WTC11 (cell line): ENCODE measurements at regions not wholly inside any gene's neighbourhood (a gene's known extent, or its start where the extent isn't known, plus 50 kb on each side); places are given as distances from the start of the nearest gene placed in this dataset.

Experiments used
- ATAC-seq: fragments of 200-7000 bp; cut with Tn5 transposase; 2 replicates; pipeline ENCODE4 v1.10.0; 2021; ENCODE audit warnings: mild to moderate bottlenecking, moderate library complexity
- CTCF ChIA-PET: fragments of 300-600 bp; sonication (Branson Sonifier 250); formaldehyde crosslinking; loops from one replicate; lab custom pipeline; 2021; ENCODE audit warnings: antibody characterized with exemption; lab: Charles Lee
- POLR2A ChIA-PET: fragments of 350-600 bp; sonication (Branson Sonifier 250); formaldehyde crosslinking; loops from one replicate; lab custom pipeline; 2021; ENCODE audit warnings: antibody characterized with exemption; lab: Charles Lee
- DNase-seq: peaks from one replicate; pipeline ENCODE4 v3.0.0; 2021; ENCODE audit warnings: low spot score
- H3K27ac Mint-ChIP-seq: 2 replicates; pipeline ENCODE4 v1.8.0; 2021; ENCODE audit warnings: mixed read lengths
- H3K27me3 Mint-ChIP-seq: 2 replicates; pipeline ENCODE4 v1.8.0; 2021; ENCODE audit warnings: low read depth, mild to moderate bottlenecking, moderate library complexity, mixed read lengths
- H3K36me3 Mint-ChIP-seq: 2 replicates; pipeline ENCODE4 v1.8.0; 2021; ENCODE audit warnings: mixed read lengths
- H3K4me1 Mint-ChIP-seq: 2 replicates; pipeline ENCODE4 v1.8.0; 2022; ENCODE audit warnings: mixed read lengths
- H3K4me3 Mint-ChIP-seq: 2 replicates; pipeline ENCODE4 v1.8.0; 2021; ENCODE audit warnings: mild to moderate bottlenecking, moderate library complexity, mixed read lengths
- H3K9me3 Mint-ChIP-seq: 2 replicates; pipeline ENCODE4 v1.8.0; 2021; ENCODE audit warnings: mixed read lengths
- CREM ChIP-seq: sonication (generic); formaldehyde crosslinking; IDR thresholded peaks from 2 replicates; pipeline ENCODE4 v1.8.1; 2022; ENCODE audit warnings: mild to moderate bottlenecking, missing genetic modification reagents, moderate library complexity
- JUN ChIP-seq: sonication (generic); formaldehyde crosslinking; IDR thresholded peaks from 2 replicates; pipeline ENCODE4 v1.8.0; 2023; ENCODE audit warnings: mild to moderate bottlenecking, missing genetic modification reagents
- NFYB ChIP-seq: sonication (generic); formaldehyde crosslinking; conservative IDR thresholded peaks from 2 replicates; pipeline ENCODE4 v1.8.0; 2022; ENCODE audit warnings: low read depth, missing genetic modification reagents
- NR1H2 ChIP-seq: sonication (generic); formaldehyde crosslinking; IDR thresholded peaks from 2 replicates; pipeline ENCODE4 v1.9.0; 2021; ENCODE audit warnings: mild to moderate bottlenecking, moderate library complexity, missing genetic modification reagents
- NR2C2 ChIP-seq: sonication (generic); formaldehyde crosslinking; IDR thresholded peaks from 2 replicates; pipeline ENCODE4 v1.8.0; 2022; ENCODE audit warnings: mild to moderate bottlenecking, missing genetic modification reagents
- SOX15 ChIP-seq: fragments of 250-450 bp; sonication (Bioruptor Pico); IDR thresholded peaks from 2 replicates; pipeline ENCODE4 v1.9.0; 2021; ENCODE audit warnings: mild to moderate bottlenecking
- ZNF317 ChIP-seq: sonication (generic); formaldehyde crosslinking; IDR thresholded peaks from 2 replicates; pipeline ENCODE4 v1.8.1; 2023; ENCODE audit warnings: low read depth, mild to moderate bottlenecking, moderate library complexity, missing genetic modification reagents, borderline replicate concordance
- ZNF423 ChIP-seq: fragments of 250-450 bp; sonication (Bioruptor Pico); IDR thresholded peaks from 2 replicates; pipeline ENCODE4 v2.1.2; 2022; ENCODE audit warnings: mild to moderate bottlenecking, moderate library complexity
- TF ChIP-seq, protein P1 (sequence below): fragments of 250-450 bp; sonication (Bioruptor Pico); IDR thresholded peaks from 2 replicates; pipeline ENCODE4 v1.9.0; 2021; ENCODE audit warnings: mild to moderate bottlenecking
- TF ChIP-seq, protein P2 (sequence below): sonication (generic); formaldehyde crosslinking; IDR thresholded peaks from 2 replicates; pipeline ENCODE4 v1.8.0; 2023; ENCODE audit warnings: missing genetic modification reagents, mild to moderate bottlenecking, borderline replicate concordance
- TF ChIP-seq, protein P3 (sequence below): sonication (generic); formaldehyde crosslinking; IDR thresholded peaks from 2 replicates; pipeline ENCODE4 v1.8.1; 2022; ENCODE audit warnings: low read depth, missing genetic modification reagents, borderline replicate concordance
- TF ChIP-seq, protein P4 (sequence below): fragments of 250-450 bp; sonication (Bioruptor Pico); IDR thresholded peaks from 2 replicates; pipeline ENCODE4 v1.9.0; 2021; ENCODE audit warnings: mild to moderate bottlenecking, borderline replicate concordance
- TF ChIP-seq, protein P5 (sequence below): sonication (generic); formaldehyde crosslinking; conservative IDR thresholded peaks from 2 replicates; pipeline ENCODE4 v1.8.1; 2023; ENCODE audit warnings: mild to moderate bottlenecking, low read depth, missing genetic modification reagents, moderate library complexity
- TF ChIP-seq, protein P6 (sequence below): sonication (generic); formaldehyde crosslinking; IDR thresholded peaks from 2 replicates; pipeline ENCODE4 v1.8.0; 2023; ENCODE audit warnings: mild to moderate bottlenecking, missing genetic modification reagents
- TF ChIP-seq, protein P7 (sequence below): sonication (generic); formaldehyde crosslinking; IDR thresholded peaks from 2 replicates; pipeline ENCODE4 v1.8.1; 2023; ENCODE audit warnings: mild to moderate bottlenecking, missing genetic modification reagents

DNA sequence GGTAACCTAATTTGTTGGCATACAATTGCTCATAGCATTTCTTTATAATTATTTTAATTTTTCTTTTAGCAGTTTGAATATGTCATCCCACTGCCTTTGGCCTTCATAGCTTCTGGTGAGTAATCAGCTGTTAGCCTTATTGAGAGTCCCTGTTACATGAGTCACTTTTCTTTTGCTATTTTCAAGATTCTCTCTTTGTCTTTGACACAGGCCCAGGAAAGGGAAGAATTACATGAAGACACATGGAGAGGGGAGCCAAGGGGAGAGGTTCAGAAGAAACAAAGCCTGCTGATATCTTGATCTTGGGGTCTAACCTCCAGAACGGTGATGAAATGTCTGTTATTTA is 418.2 kb downstream of the METTL15 start:
- no peak overlapping the region for H3K4me3 Mint-ChIP-seq
- no peaks in the 10 kb centered on the region for H3K27me3 Mint-ChIP-seq
- H3K4me1 Mint-ChIP-seq: no peaks in the 10 kb centered on the region
- no peak overlapping the region for H3K27ac Mint-ChIP-seq
- TF ChIP-seq ZNF317 (peak; percentile 99), SOX15 (CRISPR knock-in tag) (no peak)
- peaks cover 48% of the 10 kb centered on the region for H3K9me3 Mint-ChIP-seq
- no peak for ATAC-seq
- no peak for DNase-seq
- ChIA-PET POLR2A (no interaction called here), CTCF (interaction anchor here (1.2 kb wide), 1 partner anchor 828 kb away, joined by 4 read pairs; no protein-coding TSS in a partner anchor)
- H3K36me3 Mint-ChIP-seq: peaks cover 28% of the 10 kb centered on the region

DNA sequence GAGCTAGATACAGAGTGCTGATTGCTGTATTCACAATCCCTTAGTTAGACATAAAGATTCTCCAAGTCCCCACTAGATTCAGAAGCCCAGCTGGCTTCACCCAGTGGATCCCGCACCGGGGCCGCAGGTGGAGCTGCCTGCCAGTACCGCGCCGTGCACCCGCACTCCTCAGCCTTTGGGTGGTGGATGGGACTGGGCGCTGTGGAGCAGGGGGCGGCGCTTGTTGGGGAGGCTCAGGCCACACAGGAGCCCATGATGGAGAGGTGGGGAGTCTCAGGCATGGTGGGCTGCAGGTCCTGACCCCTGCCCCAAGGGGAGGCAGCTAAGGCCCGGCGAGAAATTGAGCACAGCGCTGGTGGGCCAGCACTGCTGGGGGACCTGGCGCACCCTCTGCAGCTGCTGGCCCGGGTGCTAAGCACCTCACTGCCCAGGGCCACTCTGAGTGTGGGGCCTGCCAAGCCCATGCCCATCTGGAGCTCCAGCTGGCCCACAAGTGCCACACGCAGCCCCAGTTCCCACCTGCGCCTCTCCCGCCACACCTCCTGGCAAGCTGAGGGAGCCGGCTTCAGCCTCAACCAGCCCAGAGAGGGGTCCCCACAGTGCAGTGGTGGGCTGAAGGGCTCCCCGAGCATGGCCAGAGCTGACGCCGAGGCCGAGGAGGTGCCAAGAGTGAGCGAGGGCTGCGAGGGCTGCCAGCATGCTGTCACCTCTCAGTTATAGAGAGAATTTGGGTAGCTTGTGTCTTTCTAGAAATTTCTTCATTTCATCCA is 417.6 kb downstream of the METTL15 start:
- H3K4me3 Mint-ChIP-seq: no peak overlapping the region
- ChIA-PET CTCF (interaction anchor here (1.2 kb wide), 1 partner anchor 827 kb away, joined by 4 read pairs; no protein-coding TSS in a partner anchor), POLR2A (no interaction called here)
- TF ChIP-seq NFYB (CRISPR knock-in tag) (no peak), NR1H2 (CRISPR knock-in tag) (no peak), ZNF317 (no peak), ZNF423 (CRISPR knock-in tag) (no peak), CREM (CRISPR knock-in tag) (no peak), NR2C2 (CRISPR knock-in tag) (no peak), JUN (CRISPR knock-in tag) (no peak)
- TF ChIP-seq, protein P1, sequence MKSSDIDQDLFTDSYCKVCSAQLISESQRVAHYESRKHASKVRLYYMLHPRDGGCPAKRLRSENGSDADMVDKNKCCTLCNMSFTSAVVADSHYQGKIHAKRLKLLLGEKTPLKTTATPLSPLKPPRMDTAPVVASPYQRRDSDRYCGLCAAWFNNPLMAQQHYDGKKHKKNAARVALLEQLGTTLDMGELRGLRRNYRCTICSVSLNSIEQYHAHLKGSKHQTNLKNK (CRISPR knock-in tag): no peak
- TF ChIP-seq, protein P2, sequence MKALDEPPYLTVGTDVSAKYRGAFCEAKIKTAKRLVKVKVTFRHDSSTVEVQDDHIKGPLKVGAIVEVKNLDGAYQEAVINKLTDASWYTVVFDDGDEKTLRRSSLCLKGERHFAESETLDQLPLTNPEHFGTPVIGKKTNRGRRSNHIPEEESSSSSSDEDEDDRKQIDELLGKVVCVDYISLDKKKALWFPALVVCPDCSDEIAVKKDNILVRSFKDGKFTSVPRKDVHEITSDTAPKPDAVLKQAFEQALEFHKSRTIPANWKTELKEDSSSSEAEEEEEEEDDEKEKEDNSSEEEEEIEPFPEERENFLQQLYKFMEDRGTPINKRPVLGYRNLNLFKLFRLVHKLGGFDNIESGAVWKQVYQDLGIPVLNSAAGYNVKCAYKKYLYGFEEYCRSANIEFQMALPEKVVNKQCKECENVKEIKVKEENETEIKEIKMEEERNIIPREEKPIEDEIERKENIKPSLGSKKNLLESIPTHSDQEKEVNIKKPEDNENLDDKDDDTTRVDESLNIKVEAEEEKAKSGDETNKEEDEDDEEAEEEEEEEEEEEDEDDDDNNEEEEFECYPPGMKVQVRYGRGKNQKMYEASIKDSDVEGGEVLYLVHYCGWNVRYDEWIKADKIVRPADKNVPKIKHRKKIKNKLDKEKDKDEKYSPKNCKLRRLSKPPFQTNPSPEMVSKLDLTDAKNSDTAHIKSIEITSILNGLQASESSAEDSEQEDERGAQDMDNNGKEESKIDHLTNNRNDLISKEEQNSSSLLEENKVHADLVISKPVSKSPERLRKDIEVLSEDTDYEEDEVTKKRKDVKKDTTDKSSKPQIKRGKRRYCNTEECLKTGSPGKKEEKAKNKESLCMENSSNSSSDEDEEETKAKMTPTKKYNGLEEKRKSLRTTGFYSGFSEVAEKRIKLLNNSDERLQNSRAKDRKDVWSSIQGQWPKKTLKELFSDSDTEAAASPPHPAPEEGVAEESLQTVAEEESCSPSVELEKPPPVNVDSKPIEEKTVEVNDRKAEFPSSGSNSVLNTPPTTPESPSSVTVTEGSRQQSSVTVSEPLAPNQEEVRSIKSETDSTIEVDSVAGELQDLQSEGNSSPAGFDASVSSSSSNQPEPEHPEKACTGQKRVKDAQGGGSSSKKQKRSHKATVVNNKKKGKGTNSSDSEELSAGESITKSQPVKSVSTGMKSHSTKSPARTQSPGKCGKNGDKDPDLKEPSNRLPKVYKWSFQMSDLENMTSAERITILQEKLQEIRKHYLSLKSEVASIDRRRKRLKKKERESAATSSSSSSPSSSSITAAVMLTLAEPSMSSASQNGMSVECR (CRISPR knock-in tag): no peak
- TF ChIP-seq, protein P3, sequence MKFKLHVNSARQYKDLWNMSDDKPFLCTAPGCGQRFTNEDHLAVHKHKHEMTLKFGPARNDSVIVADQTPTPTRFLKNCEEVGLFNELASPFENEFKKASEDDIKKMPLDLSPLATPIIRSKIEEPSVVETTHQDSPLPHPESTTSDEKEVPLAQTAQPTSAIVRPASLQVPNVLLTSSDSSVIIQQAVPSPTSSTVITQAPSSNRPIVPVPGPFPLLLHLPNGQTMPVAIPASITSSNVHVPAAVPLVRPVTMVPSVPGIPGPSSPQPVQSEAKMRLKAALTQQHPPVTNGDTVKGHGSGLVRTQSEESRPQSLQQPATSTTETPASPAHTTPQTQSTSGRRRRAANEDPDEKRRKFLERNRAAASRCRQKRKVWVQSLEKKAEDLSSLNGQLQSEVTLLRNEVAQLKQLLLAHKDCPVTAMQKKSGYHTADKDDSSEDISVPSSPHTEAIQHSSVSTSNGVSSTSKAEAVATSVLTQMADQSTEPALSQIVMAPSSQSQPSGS (CRISPR knock-in tag): no peak
- TF ChIP-seq, protein P4, sequence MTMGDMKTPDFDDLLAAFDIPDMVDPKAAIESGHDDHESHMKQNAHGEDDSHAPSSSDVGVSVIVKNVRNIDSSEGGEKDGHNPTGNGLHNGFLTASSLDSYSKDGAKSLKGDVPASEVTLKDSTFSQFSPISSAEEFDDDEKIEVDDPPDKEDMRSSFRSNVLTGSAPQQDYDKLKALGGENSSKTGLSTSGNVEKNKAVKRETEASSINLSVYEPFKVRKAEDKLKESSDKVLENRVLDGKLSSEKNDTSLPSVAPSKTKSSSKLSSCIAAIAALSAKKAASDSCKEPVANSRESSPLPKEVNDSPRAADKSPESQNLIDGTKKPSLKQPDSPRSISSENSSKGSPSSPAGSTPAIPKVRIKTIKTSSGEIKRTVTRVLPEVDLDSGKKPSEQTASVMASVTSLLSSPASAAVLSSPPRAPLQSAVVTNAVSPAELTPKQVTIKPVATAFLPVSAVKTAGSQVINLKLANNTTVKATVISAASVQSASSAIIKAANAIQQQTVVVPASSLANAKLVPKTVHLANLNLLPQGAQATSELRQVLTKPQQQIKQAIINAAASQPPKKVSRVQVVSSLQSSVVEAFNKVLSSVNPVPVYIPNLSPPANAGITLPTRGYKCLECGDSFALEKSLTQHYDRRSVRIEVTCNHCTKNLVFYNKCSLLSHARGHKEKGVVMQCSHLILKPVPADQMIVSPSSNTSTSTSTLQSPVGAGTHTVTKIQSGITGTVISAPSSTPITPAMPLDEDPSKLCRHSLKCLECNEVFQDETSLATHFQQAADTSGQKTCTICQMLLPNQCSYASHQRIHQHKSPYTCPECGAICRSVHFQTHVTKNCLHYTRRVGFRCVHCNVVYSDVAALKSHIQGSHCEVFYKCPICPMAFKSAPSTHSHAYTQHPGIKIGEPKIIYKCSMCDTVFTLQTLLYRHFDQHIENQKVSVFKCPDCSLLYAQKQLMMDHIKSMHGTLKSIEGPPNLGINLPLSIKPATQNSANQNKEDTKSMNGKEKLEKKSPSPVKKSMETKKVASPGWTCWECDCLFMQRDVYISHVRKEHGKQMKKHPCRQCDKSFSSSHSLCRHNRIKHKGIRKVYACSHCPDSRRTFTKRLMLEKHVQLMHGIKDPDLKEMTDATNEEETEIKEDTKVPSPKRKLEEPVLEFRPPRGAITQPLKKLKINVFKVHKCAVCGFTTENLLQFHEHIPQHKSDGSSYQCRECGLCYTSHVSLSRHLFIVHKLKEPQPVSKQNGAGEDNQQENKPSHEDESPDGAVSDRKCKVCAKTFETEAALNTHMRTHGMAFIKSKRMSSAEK (CRISPR knock-in tag): no peak
- TF ChIP-seq, protein P5, sequence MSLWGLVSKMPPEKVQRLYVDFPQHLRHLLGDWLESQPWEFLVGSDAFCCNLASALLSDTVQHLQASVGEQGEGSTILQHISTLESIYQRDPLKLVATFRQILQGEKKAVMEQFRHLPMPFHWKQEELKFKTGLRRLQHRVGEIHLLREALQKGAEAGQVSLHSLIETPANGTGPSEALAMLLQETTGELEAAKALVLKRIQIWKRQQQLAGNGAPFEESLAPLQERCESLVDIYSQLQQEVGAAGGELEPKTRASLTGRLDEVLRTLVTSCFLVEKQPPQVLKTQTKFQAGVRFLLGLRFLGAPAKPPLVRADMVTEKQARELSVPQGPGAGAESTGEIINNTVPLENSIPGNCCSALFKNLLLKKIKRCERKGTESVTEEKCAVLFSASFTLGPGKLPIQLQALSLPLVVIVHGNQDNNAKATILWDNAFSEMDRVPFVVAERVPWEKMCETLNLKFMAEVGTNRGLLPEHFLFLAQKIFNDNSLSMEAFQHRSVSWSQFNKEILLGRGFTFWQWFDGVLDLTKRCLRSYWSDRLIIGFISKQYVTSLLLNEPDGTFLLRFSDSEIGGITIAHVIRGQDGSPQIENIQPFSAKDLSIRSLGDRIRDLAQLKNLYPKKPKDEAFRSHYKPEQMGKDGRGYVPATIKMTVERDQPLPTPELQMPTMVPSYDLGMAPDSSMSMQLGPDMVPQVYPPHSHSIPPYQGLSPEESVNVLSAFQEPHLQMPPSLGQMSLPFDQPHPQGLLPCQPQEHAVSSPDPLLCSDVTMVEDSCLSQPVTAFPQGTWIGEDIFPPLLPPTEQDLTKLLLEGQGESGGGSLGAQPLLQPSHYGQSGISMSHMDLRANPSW (CRISPR knock-in tag): no peak
- TF ChIP-seq, protein P6, sequence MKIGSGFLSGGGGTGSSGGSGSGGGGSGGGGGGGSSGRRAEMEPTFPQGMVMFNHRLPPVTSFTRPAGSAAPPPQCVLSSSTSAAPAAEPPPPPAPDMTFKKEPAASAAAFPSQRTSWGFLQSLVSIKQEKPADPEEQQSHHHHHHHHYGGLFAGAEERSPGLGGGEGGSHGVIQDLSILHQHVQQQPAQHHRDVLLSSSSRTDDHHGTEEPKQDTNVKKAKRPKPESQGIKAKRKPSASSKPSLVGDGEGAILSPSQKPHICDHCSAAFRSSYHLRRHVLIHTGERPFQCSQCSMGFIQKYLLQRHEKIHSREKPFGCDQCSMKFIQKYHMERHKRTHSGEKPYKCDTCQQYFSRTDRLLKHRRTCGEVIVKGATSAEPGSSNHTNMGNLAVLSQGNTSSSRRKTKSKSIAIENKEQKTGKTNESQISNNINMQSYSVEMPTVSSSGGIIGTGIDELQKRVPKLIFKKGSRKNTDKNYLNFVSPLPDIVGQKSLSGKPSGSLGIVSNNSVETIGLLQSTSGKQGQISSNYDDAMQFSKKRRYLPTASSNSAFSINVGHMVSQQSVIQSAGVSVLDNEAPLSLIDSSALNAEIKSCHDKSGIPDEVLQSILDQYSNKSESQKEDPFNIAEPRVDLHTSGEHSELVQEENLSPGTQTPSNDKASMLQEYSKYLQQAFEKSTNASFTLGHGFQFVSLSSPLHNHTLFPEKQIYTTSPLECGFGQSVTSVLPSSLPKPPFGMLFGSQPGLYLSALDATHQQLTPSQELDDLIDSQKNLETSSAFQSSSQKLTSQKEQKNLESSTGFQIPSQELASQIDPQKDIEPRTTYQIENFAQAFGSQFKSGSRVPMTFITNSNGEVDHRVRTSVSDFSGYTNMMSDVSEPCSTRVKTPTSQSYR: no peak
- TF ChIP-seq, protein P7, sequence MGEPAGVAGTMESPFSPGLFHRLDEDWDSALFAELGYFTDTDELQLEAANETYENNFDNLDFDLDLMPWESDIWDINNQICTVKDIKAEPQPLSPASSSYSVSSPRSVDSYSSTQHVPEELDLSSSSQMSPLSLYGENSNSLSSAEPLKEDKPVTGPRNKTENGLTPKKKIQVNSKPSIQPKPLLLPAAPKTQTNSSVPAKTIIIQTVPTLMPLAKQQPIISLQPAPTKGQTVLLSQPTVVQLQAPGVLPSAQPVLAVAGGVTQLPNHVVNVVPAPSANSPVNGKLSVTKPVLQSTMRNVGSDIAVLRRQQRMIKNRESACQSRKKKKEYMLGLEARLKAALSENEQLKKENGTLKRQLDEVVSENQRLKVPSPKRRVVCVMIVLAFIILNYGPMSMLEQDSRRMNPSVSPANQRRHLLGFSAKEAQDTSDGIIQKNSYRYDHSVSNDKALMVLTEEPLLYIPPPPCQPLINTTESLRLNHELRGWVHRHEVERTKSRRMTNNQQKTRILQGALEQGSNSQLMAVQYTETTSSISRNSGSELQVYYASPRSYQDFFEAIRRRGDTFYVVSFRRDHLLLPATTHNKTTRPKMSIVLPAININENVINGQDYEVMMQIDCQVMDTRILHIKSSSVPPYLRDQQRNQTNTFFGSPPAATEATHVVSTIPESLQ: no peak
- ATAC-seq (no peak), DNase-seq (no peak)
- H3K4me1 Mint-ChIP-seq: no peaks in the 10 kb centered on the region
- H3K9me3 Mint-ChIP-seq: peaks cover 48% of the 10 kb centered on the region
- no peaks in the 10 kb centered on the region for H3K27me3 Mint-ChIP-seq
- no peak overlapping the region for H3K27ac Mint-ChIP-seq
- H3K36me3 Mint-ChIP-seq: peaks cover 28% of the 10 kb centered on the region
